MM.1S (cell line): ENCODE measurements at regions not wholly inside any gene's neighbourhood (a gene's known extent, or its start where the extent isn't known, plus 50 kb on each side); places are given as distances from the start of the nearest gene placed in this dataset.

Source experiments
- DNase-seq: peaks from one replicate; pipeline ENCODE4 v3.0.0-alpha.2; 2015
- H2AFZ ChIP-seq: fragments of 300-600 bp; sonication (generic); 2 replicates; pipeline ENCODE4 v1.6.0; 2016; ENCODE audit warnings: antibody characterized with exemption, low read length
- H3F3A ChIP-seq: fragments of 300-600 bp; sonication (generic); 2 replicates; pipeline ENCODE4 v1.6.1; 2016; ENCODE audit warnings: mild to moderate bottlenecking, antibody characterized with exemption, low read length, moderate library complexity, mixed read lengths; ENCODE audit not compliant: insufficient read depth
- H3K27ac ChIP-seq: fragments of 300-600 bp; sonication (generic); 2 replicates; pipeline ENCODE4 v1.5.1; 2016; ENCODE audit warnings: mild to moderate bottlenecking, low read length
- H3K27me3 ChIP-seq: fragments of 300-600 bp; sonication (generic); replicated peaks from 2 replicates; pipeline ENCODE4 v1.6.0; 2016; ENCODE audit warnings: low read length; ENCODE audit not compliant: insufficient read depth
- H3K36me3 ChIP-seq: fragments of 300-600 bp; sonication (generic); replicated peaks from 2 replicates; pipeline ENCODE4 v1.6.1; 2016; ENCODE audit warnings: mild to moderate bottlenecking, low read length, mixed read lengths; ENCODE audit not compliant: insufficient read depth
- H3K4me1 ChIP-seq: fragments of 300-600 bp; sonication (generic); 2 replicates; pipeline ENCODE4 v1.6.1; 2016; ENCODE audit warnings: low read length, mixed read lengths
- H3K4me2 ChIP-seq: fragments of 300-600 bp; sonication (generic); 2 replicates; pipeline ENCODE4 v1.6.0; 2016; ENCODE audit warnings: low read depth, low read length
- H3K4me3 ChIP-seq: fragments of 300-600 bp; sonication (generic); 2 replicates; pipeline ENCODE4 v1.5.1; 2016; ENCODE audit warnings: low read length, mixed read lengths
- H3K79me2 ChIP-seq: fragments of 300-600 bp; sonication (generic); 2 replicates; pipeline ENCODE4 v1.6.1; 2016; ENCODE audit warnings: mixed run types, low read length, mixed read lengths
- H3K9ac ChIP-seq: fragments of 300-600 bp; sonication (generic); 2 replicates; pipeline ENCODE4 v1.6.1; 2016; ENCODE audit warnings: low read length, mixed read lengths
- H3K9me2 ChIP-seq: fragments of 300-600 bp; sonication (generic); replicated peaks from 2 replicates; pipeline ENCODE4 v1.6.1; 2016; ENCODE audit warnings: mild to moderate bottlenecking, low read length, mixed read lengths; ENCODE audit not compliant: insufficient read depth
- H3K9me3 ChIP-seq: fragments of 300-600 bp; sonication (generic); replicated peaks from 2 replicates; pipeline ENCODE4 v1.6.1; 2016; ENCODE audit warnings: mild to moderate bottlenecking, low read length, mixed read lengths; ENCODE audit not compliant: insufficient read depth
- H4K20me1 ChIP-seq: fragments of 300-600 bp; sonication (generic); 2 replicates; pipeline ENCODE4 v1.6.1; 2016; ENCODE audit warnings: mild to moderate bottlenecking, low read length, moderate library complexity, mixed read lengths; ENCODE audit not compliant: insufficient read depth
- CTCF ChIP-seq: fragments of 300-600 bp; sonication (generic); IDR thresholded peaks from 2 replicates; pipeline ENCODE4 v1.5.1; 2016; ENCODE audit warnings: antibody characterized with exemption, low read length, mixed read lengths
- EZH2 ChIP-seq: fragments of 300-600 bp; sonication (generic); optimal IDR thresholded peaks from 2 replicates; pipeline ENCODE3; 2017; ENCODE audit warnings: low read depth, mild to moderate bottlenecking, antibody characterized with exemption, low read length, mixed read lengths
- EZH2phosphoT487 ChIP-seq: fragments of 300-600 bp; sonication (generic); IDR thresholded peaks from 2 replicates; pipeline ENCODE4 v1.6.1; 2018; ENCODE audit warnings: antibody characterized with exemption, low read length

- no peaks in the 10 kb centered on the region for H3K9me2 ChIP-seq
These were observed 136.8 kb upstream of the EEA1 start for GRCh38 chr12:93065896-93066295.

GRCh38 chr12:93072340-93072739 is 143.2 kb upstream of the EEA1 start:
- Histone ChIP-seq H3K36me3 (no peaks in the 10 kb centered on the region), H2AFZ (no peak overlapping the region), H3K27me3 (no peaks in the 10 kb centered on the region), H3K79me2 (no peaks in the 10 kb centered on the region), H3K4me3 (no peak overlapping the region), H3K9me2 (no peaks in the 10 kb centered on the region), H3K27ac (no peak overlapping the region), H3K9me3 (no peaks in the 10 kb centered on the region), H3F3A (no peaks in the 10 kb centered on the region), H3K4me1 (no peaks in the 10 kb centered on the region), H4K20me1 (no peaks in the 10 kb centered on the region), H3K9ac (no peak overlapping the region), H3K4me2 (no peak overlapping the region)
- TF ChIP-seq CTCF (no peak), EZH2phosphoT487 (no peak), EZH2 (no peak)
- DNase-seq: no peak

More at GRCh38 chr12:93065896-93066295, 136.8 kb upstream of the EEA1 start:
- H3K79me2 ChIP-seq: no peaks in the 10 kb centered on the region
- H3K9me3 ChIP-seq: no peaks in the 10 kb centered on the region
- no peak overlapping the region for H3K27ac ChIP-seq
- H3K4me1 ChIP-seq: peaks cover 2% of the 10 kb centered on the region
- H4K20me1 ChIP-seq: no peaks in the 10 kb centered on the region
- no peak overlapping the region for H2AFZ ChIP-seq
- no peak overlapping the region for H3K4me2 ChIP-seq
- no peak for DNase-seq
- H3F3A ChIP-seq: no peaks in the 10 kb centered on the region
- TF ChIP-seq EZH2 (no peak), CTCF (no peak), EZH2phosphoT487 (no peak)
- H3K4me3 ChIP-seq: no peak overlapping the region
- H3K36me3 ChIP-seq: no peaks in the 10 kb centered on the region
- H3K9ac ChIP-seq: no peak overlapping the region
- H3K27me3 ChIP-seq: peaks cover 35% of the 10 kb centered on the region

GRCh38 chr12:93073324-93073723 is 144.2 kb upstream of the EEA1 start:
- TF ChIP-seq EZH2 (no peak), CTCF (no peak), EZH2phosphoT487 (no peak)

More at GRCh38 chr12:93073324-93073723, 144.2 kb upstream of the EEA1 start:
- Histone ChIP-seq H3K36me3 (no peaks in the 10 kb centered on the region), H3K4me3 (no peak overlapping the region), H3K9ac (no peak overlapping the region), H3K9me2 (no peaks in the 10 kb centered on the region), H3K27ac (no peak overlapping the region), H3K27me3 (no peaks in the 10 kb centered on the region), H2AFZ (no peak overlapping the region), H3K79me2 (no peaks in the 10 kb centered on the region), H3K4me2 (no peak overlapping the region), H3F3A (no peaks in the 10 kb centered on the region), H3K4me1 (no peaks in the 10 kb centered on the region), H3K9me3 (no peaks in the 10 kb centered on the region), H4K20me1 (no peaks in the 10 kb centered on the region)
- DNase-seq: no peak
